K562 (cell line): ENCODE measurements at regions not wholly inside any gene's neighbourhood (a gene's known extent, or its start where the extent isn't known, plus 50 kb on each side); places are given as distances from the start of the nearest gene placed in this dataset.

Experiments
- ATAC-seq: fragments of 200-7000 bp; cut with Tn5 transposase; 3 replicates; pipeline ENCODE4 v1.9.1; 2020; ENCODE audit warnings: moderate library complexity
- BruUV-seq: library from RNA; stranded (reverse); fragments of 400-500 nt; replicated peaks from 2 replicates; lab custom pipeline; 2021; lab: Mats Ljungman, UMichigan
- CTCF ChIA-PET: fragments of 300-600 bp; formaldehyde crosslinking; extraction: SDS; loops from one replicate; lab custom pipeline; 2021; ENCODE audit warnings: low intra/inter-chr PET ratio; lab: Yijun Ruan, JAX
- POLR2A ChIA-PET: fragments of 300-600, 350-650 bp; sonication (Branson Sonifier 250); formaldehyde crosslinking; extraction: SDS; loops from one replicate; lab custom pipeline; 2021; ENCODE audit warnings: antibody characterized with exemption, inconsistent platforms; lab: Yijun Ruan, JAX
- DNase-seq, 4 experiments: peaks; one replicate each; pipeline versions ENCODE4 v3.0.0 to v3.0.0-alpha.2; 2011 to 2018; ENCODE audit warnings: low spot score in 3 of 4, mixed read lengths in 3 of 4; ENCODE audit errors: extremely low read depth in 1 of 4
- FAIRE-seq: peaks from 2 replicates; lab custom pipeline; 2011; peaks lifted over from hg19 to GRCh38; lab: Jason Lieb, UNC
- H2AFZ ChIP-seq: 2 replicates; pipeline ENCODE4 v1.6.0; 2011; ENCODE audit warnings: low read depth, low read length, control low read depth, inconsistent platforms
- H3K27ac ChIP-seq: fragments of 200-600 bp; 3 replicates; pipeline ENCODE4 v1.8.0; 2011; ENCODE audit warnings: low read depth, mild to moderate bottlenecking, control low read depth, inconsistent platforms, low read length, moderate library complexity, mixed read lengths; ENCODE audit errors: extremely low read depth
- H3K27me3 ChIP-seq, 2 experiments: fragments of 300-600 bp in 1 of 2; 2 replicates in 1 of 2; 3 replicates in 1 of 2; pipeline versions ENCODE4 v1.6.0 to v1.8.0; 2011; ENCODE audit warnings: inconsistent platforms in 2 of 2, low read length in 2 of 2, mild to moderate bottlenecking in 1 of 2, mixed read lengths in 1 of 2, moderate library complexity in 1 of 2; ENCODE audit not compliant: control insufficient read depth in 2 of 2, insufficient read depth in 2 of 2
- H3K36me3 ChIP-seq: fragments of 300-600 bp; 3 replicates; pipeline ENCODE4 v1.8.0; 2011; ENCODE audit warnings: mild to moderate bottlenecking, low read length, inconsistent platforms; ENCODE audit not compliant: control insufficient read depth, insufficient read depth
- H3K4me1 ChIP-seq, 2 experiments: fragments of 200-600 bp in 1 of 2; replicated peaks in 1 of 2; 2 replicates in 1 of 2; 3 replicates in 1 of 2; pipeline versions ENCODE4 v1.5.1 to v1.8.0; 2011; ENCODE audit warnings: inconsistent platforms in 2 of 2, low read length in 2 of 2, mild to moderate bottlenecking in 1 of 2, mixed read lengths in 1 of 2, moderate library complexity in 1 of 2; ENCODE audit not compliant: control insufficient read depth in 2 of 2, insufficient read depth in 2 of 2
- H3K4me2 ChIP-seq: 2 replicates; pipeline ENCODE4 v1.6.1; 2011; ENCODE audit warnings: low read length, control low read depth, inconsistent platforms, mixed read lengths; ENCODE audit not compliant: insufficient read depth
- H3K4me3 ChIP-seq: fragments of 200-600 bp; sonication (generic), shearing (Covaris generic); 2 replicates; pipeline ENCODE4 v1.5.1; 2016; ENCODE audit warnings: control low read depth, inconsistent platforms
- H3K79me2 ChIP-seq: fragments of 200-600 bp; 3 replicates; pipeline ENCODE4 v1.8.0; 2011; ENCODE audit warnings: low read length, inconsistent platforms; ENCODE audit not compliant: control insufficient read depth, insufficient read depth
- H3K9ac ChIP-seq, 2 experiments: 2 replicates each; pipeline versions ENCODE4 v1.6.0 to v1.6.1; 2011; ENCODE audit warnings: low read depth in 2 of 2, low read length in 2 of 2, control low read depth in 1 of 2, inconsistent platforms in 1 of 2, mild to moderate bottlenecking in 1 of 2, mixed read lengths in 1 of 2; ENCODE audit not compliant: insufficient read depth in 1 of 2
- H3K9me1 ChIP-seq: one replicate; pipeline ENCODE4 v1.6.0; 2011; ENCODE audit warnings: inconsistent platforms, mild to moderate bottlenecking, low read length, moderate library complexity; ENCODE audit not compliant: control insufficient read depth, insufficient read depth
- H3K9me3 ChIP-seq: replicated peaks from 2 replicates; pipeline ENCODE4 v1.5.1; 2011; ENCODE audit warnings: low read depth, low read length, inconsistent platforms; ENCODE audit not compliant: control insufficient read depth, insufficient read depth
- H4K20me1 ChIP-seq: replicated peaks from 2 replicates; pipeline ENCODE4 v1.6.1; 2011; ENCODE audit warnings: low read length, inconsistent platforms, mixed read lengths; ENCODE audit not compliant: control insufficient read depth, insufficient read depth
- BRD9 ChIP-seq: fragments of 450-650 bp; IDR thresholded peaks from 2 replicates; pipeline ENCODE4 v1.6.1; 2018; ENCODE audit warnings: low read depth; ENCODE audit not compliant: partially characterized antibody
- ILK ChIP-seq: fragments of 450-650 bp; IDR thresholded peaks from 2 replicates; pipeline ENCODE4 v1.6.1; 2016; ENCODE audit warnings: missing genetic modification characterization, low read depth, mild to moderate bottlenecking, missing compliant biosample characterization, moderate library complexity, borderline replicate concordance
- LCOR ChIP-seq: sonication (generic); formaldehyde crosslinking; IDR thresholded peaks from 2 replicates; pipeline ENCODE4 v1.8.0; 2022; ENCODE audit warnings: mild to moderate bottlenecking, missing genetic modification reagents
- MAFG ChIP-seq: fragments of 450-650 bp; conservative IDR thresholded peaks from 2 replicates; pipeline ENCODE4 v1.6.1; 2016; ENCODE audit warnings: missing genetic modification characterization, missing compliant biosample characterization
- MCM3 ChIP-seq: fragments of 450-650 bp; IDR thresholded peaks from 2 replicates; pipeline ENCODE4 v1.6.1; 2016
- PHB2 ChIP-seq: fragments of 450-650 bp; IDR thresholded peaks from 2 replicates; pipeline ENCODE4 v1.6.1; 2017; ENCODE audit warnings: low read depth
- PHF8 ChIP-seq: fragments of 200-600 bp; sonication (generic); IDR thresholded peaks from 2 replicates; pipeline ENCODE4 v1.6.1; 2012; ENCODE audit warnings: mixed run types, mild to moderate bottlenecking, inconsistent platforms, low read length, moderate library complexity, borderline replicate concordance
- TOE1 ChIP-seq, 2 experiments: fragments of 450-650 bp in 1 of 2; sonication (generic) in 1 of 2; formaldehyde crosslinking in 1 of 2; IDR thresholded peaks; 2 replicates each; pipeline versions ENCODE4 v1.7.1 to v1.8.0; 2016 to 2022; ENCODE audit warnings: borderline replicate concordance in 2 of 2, mild to moderate bottlenecking in 2 of 2, antibody characterized with exemption in 1 of 2, inconsistent platforms in 1 of 2, low read depth in 1 of 2, missing genetic modification reagents in 1 of 2, moderate library complexity in 1 of 2
- ZNF764 ChIP-seq: fragments of 250-450 bp; sonication (Bioruptor Pico); IDR thresholded peaks from 2 replicates; pipeline ENCODE4 v1.4.0; 2020; ENCODE audit warnings: low read depth, mild to moderate bottlenecking, moderate library complexity
- WGBS: fragments of 100-300 bp; shearing (Covaris generic); methylation state at CpG from one replicate; pipeline ENCODE4 v1.1.6; 2016; ENCODE audit warnings: low coverage, mixed read lengths; ENCODE audit not compliant: insufficient coverage; ENCODE audit errors: missing lambda C conversion rate; 5-methylcytosine and 5-hydroxymethylcytosine counted together
- in situ Hi-C: fragments of 300-500 bp; cut with MboI; formaldehyde crosslinking; loops from 4 replicates; pipeline ENCODE4 v1.15.0; 2018; ENCODE audit warnings: inconsistent platforms, mixed read lengths
- intact Hi-C: fragments of 100-400 bp; cut with micrococcal nuclease; formaldehyde crosslinking; loops from 2 replicates; pipeline ENCODE4 v1.14.2; 2022
- TF ChIP-seq, protein P1 (sequence below): fragments of 200-800 bp; sonication (Bioruptor generic); IDR thresholded peaks from 2 replicates; pipeline ENCODE4 v1.6.1; 2017; ENCODE audit warnings: missing genetic modification characterization, missing compliant biosample characterization
- TF ChIP-seq, protein P2 (sequence below), 2 experiments: IDR thresholded peaks in 1 of 2; conservative IDR thresholded peaks in 1 of 2; 2 replicates each; pipeline ENCODE4 v1.6.1; 2016; ENCODE audit warnings: low read depth in 2 of 2, mild to moderate bottlenecking in 1 of 2, missing compliant biosample characterization in 1 of 2, missing genetic modification characterization in 1 of 2, moderate library complexity in 1 of 2

- no TSS peak for BruUV-seq
- no peak overlapping the region for H3K4me3 ChIP-seq
- no peak for DNase-seq
- FAIRE-seq: no peak
- TF ChIP-seq BRD9 (no peak), MCM3 (no peak)
- TF ChIP-seq, all 486 proteins: peak for 0
- Histone ChIP-seq H3K36me3 (no peaks in the 10 kb centered on the region), H3K4me1 (no peaks in the 10 kb centered on the region), H3K9me1 (no peaks in the 10 kb centered on the region), H3K9me3 (no peaks in the 10 kb centered on the region), H4K20me1 (no peaks in the 10 kb centered on the region), H2AFZ (no peak overlapping the region), H3K9ac (no peak overlapping the region), H3K4me2 (no peak overlapping the region), H3K27me3 (no peaks in the 10 kb centered on the region), H3K79me2 (no peaks in the 10 kb centered on the region), H3K27ac (no peak overlapping the region)
- intact Hi-C loops (no loop called here), in situ Hi-C loops (no loop called here)
- ChIA-PET CTCF (no interaction called here), POLR2A (no interaction called here)
- ATAC-seq: no peak
Observed at GRCh38 chr17:54348234-54348633, 525.5 kb downstream of the KIF2B start.

DNA sequence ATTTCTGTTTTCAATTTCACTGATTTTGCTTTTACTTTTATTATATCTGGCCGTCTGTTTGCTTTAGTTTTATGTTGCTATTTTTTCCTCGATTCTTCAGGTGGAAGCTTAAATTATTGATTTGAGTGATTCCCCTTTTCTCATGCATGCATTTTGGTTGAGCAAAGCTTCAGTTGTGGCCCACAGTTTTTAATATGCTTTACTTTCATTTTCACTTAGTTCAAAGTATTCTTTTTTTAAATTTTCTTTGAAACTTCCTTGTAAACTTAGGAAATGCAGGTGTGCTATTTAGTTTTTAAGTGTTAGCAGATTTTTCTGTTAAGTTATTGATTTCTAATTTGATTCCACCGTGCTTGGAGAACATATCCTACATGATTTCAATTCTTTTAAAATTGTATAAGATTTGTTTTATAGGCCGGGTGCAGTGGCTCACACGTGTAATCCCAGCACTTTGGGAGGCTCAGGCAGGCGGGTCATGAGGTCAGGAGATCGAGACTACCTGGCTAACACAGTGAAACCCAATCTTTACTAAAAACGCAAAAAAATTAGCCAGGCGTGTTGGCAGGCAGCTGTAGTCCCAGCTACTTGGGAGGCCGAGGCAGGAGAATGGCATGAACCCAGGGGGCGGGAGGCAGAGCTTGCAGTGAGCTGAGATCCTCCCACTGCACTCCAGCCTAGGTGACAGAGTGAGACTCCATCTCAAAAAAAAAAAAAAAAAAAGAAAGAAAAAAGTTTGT, 531.2 kb downstream of the KIF2B start:
- DNase-seq (no peak), FAIRE-seq (no peak), ATAC-seq (no peak)
- H4K20me1 ChIP-seq: no peaks in the 10 kb centered on the region
- no peaks in the 10 kb centered on the region for H3K9me1 ChIP-seq
- no peak overlapping the region for H3K27ac ChIP-seq
- no peak overlapping the region for H2AFZ ChIP-seq
- no peak overlapping the region for H3K4me2 ChIP-seq
- ChIA-PET POLR2A (no interaction called here), CTCF (no interaction called here)
- no peaks in the 10 kb centered on the region for H3K79me2 ChIP-seq
- H3K4me3 ChIP-seq: no peak overlapping the region
- H3K9me3 ChIP-seq: no peaks in the 10 kb centered on the region
- 0% methylated on average over 11 of the region's 11 CpGs for WGBS
- H3K36me3 ChIP-seq: no peaks in the 10 kb centered on the region
- intact Hi-C loops: no loop called here
- in situ Hi-C loops: no loop called here
- BruUV-seq: no TSS peak
- H3K9ac ChIP-seq: no peak overlapping the region
- H3K4me1 ChIP-seq: no peaks in the 10 kb centered on the region
- no peaks in the 10 kb centered on the region for H3K27me3 ChIP-seq
- TF ChIP-seq LCOR (CRISPR knock-in tag) (no peak), PHB2 (no peak), ILK (tag) (no peak), MAFG (tag) (no peak), ZNF764 (CRISPR knock-in tag) (no peak), TOE1 (IDR thresholded peaks at IDR 0.05; ENCODE audit: borderline replicate concordance) (no peak), TOE1 (CRISPR knock-in tag; IDR thresholded peaks at IDR 0.05; ENCODE audit: borderline replicate concordance, low read depth) (no peak), PHF8 (no peak)
- TF ChIP-seq, protein P1, sequence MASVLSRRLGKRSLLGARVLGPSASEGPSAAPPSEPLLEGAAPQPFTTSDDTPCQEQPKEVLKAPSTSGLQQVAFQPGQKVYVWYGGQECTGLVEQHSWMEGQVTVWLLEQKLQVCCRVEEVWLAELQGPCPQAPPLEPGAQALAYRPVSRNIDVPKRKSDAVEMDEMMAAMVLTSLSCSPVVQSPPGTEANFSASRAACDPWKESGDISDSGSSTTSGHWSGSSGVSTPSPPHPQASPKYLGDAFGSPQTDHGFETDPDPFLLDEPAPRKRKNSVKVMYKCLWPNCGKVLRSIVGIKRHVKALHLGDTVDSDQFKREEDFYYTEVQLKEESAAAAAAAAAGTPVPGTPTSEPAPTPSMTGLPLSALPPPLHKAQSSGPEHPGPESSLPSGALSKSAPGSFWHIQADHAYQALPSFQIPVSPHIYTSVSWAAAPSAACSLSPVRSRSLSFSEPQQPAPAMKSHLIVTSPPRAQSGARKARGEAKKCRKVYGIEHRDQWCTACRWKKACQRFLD (CRISPR knock-in tag): no peak
- TF ChIP-seq, protein P2, sequence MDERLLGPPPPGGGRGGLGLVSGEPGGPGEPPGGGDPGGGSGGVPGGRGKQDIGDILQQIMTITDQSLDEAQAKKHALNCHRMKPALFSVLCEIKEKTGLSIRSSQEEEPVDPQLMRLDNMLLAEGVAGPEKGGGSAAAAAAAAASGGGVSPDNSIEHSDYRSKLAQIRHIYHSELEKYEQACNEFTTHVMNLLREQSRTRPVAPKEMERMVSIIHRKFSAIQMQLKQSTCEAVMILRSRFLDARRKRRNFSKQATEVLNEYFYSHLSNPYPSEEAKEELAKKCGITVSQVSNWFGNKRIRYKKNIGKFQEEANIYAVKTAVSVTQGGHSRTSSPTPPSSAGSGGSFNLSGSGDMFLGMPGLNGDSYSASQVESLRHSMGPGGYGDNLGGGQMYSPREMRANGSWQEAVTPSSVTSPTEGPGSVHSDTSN (CRISPR knock-in tag; IDR thresholded peaks at IDR 0.05; ENCODE audit: low read depth): no peak
- TF ChIP-seq, protein P2 (tag; conservative IDR thresholded peaks at IDR 0.05; ENCODE audit: low read depth): no peak
